Duodenal mucosa (tissue), 2 donors: ENCODE measurements at regions not wholly inside any gene's neighbourhood (a gene's known extent, or its start where the extent isn't known, plus 50 kb on each side); places are given as distances from the start of the nearest gene placed in this dataset.

Experiments used
- H3K27ac ChIP-seq: one replicate; pipeline ENCODE4 v1.7.0; 2013; ENCODE audit warnings: low read depth, low read length
- H3K27me3 ChIP-seq, 2 donors: one replicate each; pipeline ENCODE4 v1.7.0; 2013; ENCODE audit warnings: low read length in 2 of 2, control low read depth in 1 of 2; ENCODE audit not compliant: insufficient read depth in 2 of 2, control insufficient read depth in 1 of 2
- H3K36me3 ChIP-seq, 2 donors: one replicate each; pipeline ENCODE4 v1.7.0; 2013; ENCODE audit warnings: low read length in 2 of 2, control low read depth in 1 of 2; ENCODE audit not compliant: insufficient read depth in 2 of 2, control insufficient read depth in 1 of 2
- H3K4me1 ChIP-seq, 2 donors: one replicate each; pipeline ENCODE4 v1.7.0; 2013; ENCODE audit warnings: low read length in 2 of 2, control low read depth in 1 of 2; ENCODE audit not compliant: insufficient read depth in 2 of 2, control insufficient read depth in 1 of 2
- H3K4me3 ChIP-seq, 2 donors: one replicate each; pipeline ENCODE4 v1.7.0; 2013; ENCODE audit warnings: low read length in 2 of 2, low read depth in 1 of 2
- H3K9ac ChIP-seq, 2 donors: one replicate each; pipeline ENCODE4 v1.7.0; 2013; ENCODE audit warnings: low read length in 2 of 2, low read depth in 1 of 2
- H3K9me3 ChIP-seq, 2 donors: one replicate each; pipeline ENCODE4 v1.7.0; 2013; ENCODE audit warnings: low read length in 2 of 2, control low read depth in 1 of 2; ENCODE audit not compliant: control insufficient read depth in 1 of 2

DNA sequence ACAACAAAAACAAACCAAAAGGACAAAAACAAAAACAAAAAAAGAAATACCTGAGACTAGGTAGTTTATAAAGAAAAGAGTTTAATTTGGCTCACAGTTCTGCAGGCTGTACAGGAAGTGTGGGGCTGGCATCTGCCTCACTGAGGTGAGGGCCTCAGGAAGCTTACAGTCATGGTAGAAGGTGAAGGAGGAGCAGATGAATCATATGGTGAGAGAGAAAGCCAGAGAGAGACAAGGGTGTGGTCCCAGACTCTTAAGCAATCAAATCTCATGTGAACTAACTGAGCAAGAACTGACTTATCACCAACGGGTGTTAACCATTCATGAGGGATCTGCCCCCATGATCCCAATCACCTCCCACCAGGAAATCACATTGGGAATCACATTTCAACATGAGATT lies 58.8 kb upstream of the ZBED5 start:
- Histone ChIP-seq H3K27me3 (no peaks in the 10 kb centered on the region), H3K4me1 (no peaks in the 10 kb centered on the region), H3K36me3 (no peaks in the 10 kb centered on the region), H3K9me3 (no peaks in the 10 kb centered on the region), H3K4me3 (no peak overlapping the region), H3K9ac (no peak overlapping the region), H3K27ac (no peak overlapping the region)

DNA sequence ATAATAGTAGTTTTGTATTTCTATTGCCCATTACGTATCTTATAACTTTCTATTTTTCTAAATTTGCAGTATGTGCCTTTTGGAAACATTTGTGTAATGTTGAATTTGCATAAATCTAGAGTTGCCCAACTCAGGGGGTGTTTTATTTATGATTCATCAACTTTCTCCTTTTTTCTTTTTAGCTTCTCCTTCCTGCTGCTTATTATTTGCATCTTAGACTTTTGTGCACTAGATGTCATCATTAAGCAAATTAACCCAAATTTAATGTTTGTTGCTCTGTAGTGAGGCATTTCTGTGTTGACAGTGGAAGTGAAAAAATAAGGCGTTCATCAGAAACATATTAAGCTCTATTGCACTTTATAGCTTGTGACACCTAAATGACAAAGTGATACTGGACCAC lies 56.2 kb upstream of the ZBED5 start:
- no peaks in the 10 kb centered on the region for H3K36me3 ChIP-seq
- H3K9ac ChIP-seq = no peak overlapping the region
- no peaks in the 10 kb centered on the region for H3K9me3 ChIP-seq
- no peaks in the 10 kb centered on the region for H3K27me3 ChIP-seq
- H3K27ac ChIP-seq = no peak overlapping the region
- no peak overlapping the region for H3K4me3 ChIP-seq
- no peaks in the 10 kb centered on the region for H3K4me1 ChIP-seq

DNA sequence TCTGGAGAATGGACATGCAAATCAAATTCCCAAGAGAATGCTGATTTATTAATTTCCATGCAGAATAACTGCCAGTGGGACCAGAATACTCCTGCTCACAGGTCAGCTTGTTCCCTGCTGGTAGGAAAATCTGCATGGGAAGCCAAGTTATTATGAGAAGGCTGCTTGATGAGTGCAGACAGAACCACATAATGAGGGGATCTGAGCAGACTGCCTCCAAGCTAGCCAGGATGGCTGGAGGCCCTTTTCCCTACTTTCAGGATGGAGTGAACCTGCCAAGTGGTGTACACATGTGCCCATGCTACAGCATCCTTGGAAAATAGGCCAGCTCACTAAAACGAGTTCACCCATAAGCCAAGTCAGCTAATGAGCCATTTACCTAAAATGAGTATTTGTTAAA lies 55.2 kb upstream of the ZBED5 start:
- H3K27ac ChIP-seq = no peak overlapping the region
- H3K36me3 ChIP-seq = no peaks in the 10 kb centered on the region
- H3K4me1 ChIP-seq = no peaks in the 10 kb centered on the region
- no peaks in the 10 kb centered on the region for H3K9me3 ChIP-seq
- H3K9ac ChIP-seq = no peak overlapping the region
- no peak overlapping the region for H3K4me3 ChIP-seq
- no peaks in the 10 kb centered on the region for H3K27me3 ChIP-seq

DNA sequence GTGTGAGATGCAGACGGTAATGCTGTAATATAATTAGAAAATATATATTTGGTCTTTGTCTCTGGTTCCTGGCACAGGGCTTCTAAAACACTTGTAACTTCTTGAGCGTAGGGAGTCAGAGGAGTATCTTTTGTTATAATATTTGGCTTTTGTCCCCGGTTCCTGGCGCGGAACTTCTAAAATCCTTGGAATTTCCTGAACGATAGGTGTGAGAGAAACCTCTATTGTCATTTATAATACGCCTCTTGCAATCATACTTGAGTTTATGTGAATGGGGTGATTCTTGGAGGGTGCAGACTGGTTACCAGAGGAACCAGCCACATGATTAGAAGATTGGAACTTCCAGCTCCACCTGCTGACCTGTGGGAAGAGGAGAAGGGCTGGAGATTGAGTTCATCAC lies 54.1 kb upstream of the ZBED5 start:
- no peak overlapping the region for H3K4me3 ChIP-seq
- no peaks in the 10 kb centered on the region for H3K36me3 ChIP-seq
- no peaks in the 10 kb centered on the region for H3K4me1 ChIP-seq
- H3K27me3 ChIP-seq = no peaks in the 10 kb centered on the region
- no peak overlapping the region for H3K9ac ChIP-seq
- H3K9me3 ChIP-seq = no peaks in the 10 kb centered on the region
- H3K27ac ChIP-seq = no peak overlapping the region

DNA sequence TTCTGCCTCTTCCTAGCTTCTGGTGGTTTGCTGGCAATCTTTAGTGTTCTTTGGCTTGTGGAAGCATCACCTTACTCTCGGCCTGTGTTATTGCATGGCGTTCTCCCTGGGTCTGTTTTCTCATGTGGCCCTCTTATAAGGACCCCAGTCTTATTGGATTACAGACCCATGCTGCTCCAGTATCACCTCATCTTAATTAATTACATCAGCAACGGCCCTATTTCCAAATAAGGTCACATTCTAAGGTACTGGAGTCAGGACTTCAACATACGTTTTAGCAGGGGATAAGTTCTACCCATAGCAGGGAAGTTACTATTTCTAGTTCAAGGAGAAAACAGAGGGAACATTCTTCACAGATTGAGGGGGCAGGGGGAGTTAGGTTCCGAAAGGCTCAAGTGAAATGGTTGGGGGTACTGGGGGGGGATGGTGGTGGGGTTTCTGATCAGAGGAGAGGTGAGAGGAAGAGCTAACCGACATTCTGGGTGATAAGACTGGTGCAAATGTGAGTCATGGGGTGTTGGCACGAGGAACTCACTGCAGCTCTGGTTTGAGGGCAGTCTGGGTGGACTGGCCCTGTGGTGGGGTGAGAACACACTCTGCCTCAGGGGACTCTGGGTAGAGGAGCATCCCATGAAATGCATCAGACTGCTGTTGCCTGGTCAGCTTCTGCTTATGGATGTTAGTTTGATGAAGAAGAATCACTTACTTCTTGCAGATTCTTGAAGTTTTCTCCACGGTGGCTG lies 51.5 kb upstream of the ZBED5 start:
- H3K36me3 ChIP-seq = no peaks in the 10 kb centered on the region
- no peak overlapping the region for H3K9ac ChIP-seq
- H3K27ac ChIP-seq = no peak overlapping the region
- H3K4me3 ChIP-seq = no peak overlapping the region
- H3K27me3 ChIP-seq = no peaks in the 10 kb centered on the region
- no peaks in the 10 kb centered on the region for H3K9me3 ChIP-seq
- no peaks in the 10 kb centered on the region for H3K4me1 ChIP-seq

DNA sequence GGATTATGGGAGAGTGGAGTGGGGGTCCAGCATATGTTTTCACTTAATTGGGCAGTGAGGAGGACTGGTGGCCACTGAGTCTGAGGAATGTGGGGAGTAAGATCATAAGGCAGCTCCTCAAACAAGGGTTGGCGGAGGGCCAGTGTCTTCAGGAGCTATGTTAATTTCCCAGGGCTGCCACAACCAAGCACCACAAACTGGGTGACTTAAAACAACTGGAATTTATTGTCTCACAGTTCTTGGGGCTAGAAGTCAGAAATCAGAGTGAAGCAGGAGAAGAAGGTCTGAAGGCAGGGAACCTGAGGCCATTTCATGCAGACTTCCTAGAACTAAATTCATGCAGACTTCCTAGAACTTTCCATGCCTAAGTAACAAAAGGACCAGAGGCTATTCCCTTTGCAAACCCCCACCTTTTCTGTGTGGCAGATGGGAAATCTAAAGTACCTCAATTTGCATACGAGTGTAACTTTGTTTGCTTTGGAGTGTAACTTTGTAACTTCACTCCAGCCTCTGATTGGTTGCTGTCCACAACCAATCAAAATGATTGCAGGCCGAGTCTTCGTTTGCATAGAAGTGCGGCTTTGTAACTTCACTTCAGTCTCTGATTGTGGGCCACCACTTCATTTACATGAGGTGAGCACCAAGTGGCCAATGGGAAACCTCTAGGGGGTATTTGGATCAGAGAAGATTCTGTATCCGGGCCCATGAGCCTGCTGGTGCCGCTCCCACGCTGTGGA lies 50.5 kb upstream of the ZBED5 start:
- H3K9me3 ChIP-seq = no peaks in the 10 kb centered on the region
- H3K27ac ChIP-seq = no peak overlapping the region
- H3K36me3 ChIP-seq = no peaks in the 10 kb centered on the region
- H3K4me3 ChIP-seq = no peak overlapping the region
- H3K4me1 ChIP-seq = no peaks in the 10 kb centered on the region
- H3K27me3 ChIP-seq = no peaks in the 10 kb centered on the region
- no peak overlapping the region for H3K9ac ChIP-seq
